ENCODE measurements at regions not wholly inside any gene's neighbourhood (a gene's known extent, or its start where the extent isn't known, plus 50 kb on each side); places are given as distances from the start of the nearest gene placed in this dataset.

GRCh38 chr6:122524056-122524455 is 52.4 kb upstream of the SERINC1 start:
- no peak for DNase-seq (ENCODE audit: low read depth in 4 of 4, low spot score in 1 of 4)

- peak; percentile 7 to 48 (median 30) for DNase-seq (ENCODE audit: low read depth in 4 of 4, low spot score in 1 of 4)
These were observed 58.9 kb upstream of the SERINC1 start for GRCh38 chr6:122530440-122531046.

GRCh38 chr6:122548281-122548680 is 61.9 kb upstream of the PKIB start:
- no peak for DNase-seq (ENCODE audit: low read depth in 4 of 4, low spot score in 1 of 4)

- no peak for DNase-seq (ENCODE audit: low read depth in 4 of 4, low spot score in 1 of 4)
These were observed 61.4 kb upstream of the PKIB start for GRCh38 chr6:122548820-122549219.

GRCh38 chr6:122553697-122554096 is 56.5 kb upstream of the PKIB start:
- no peak for DNase-seq (ENCODE audit: low read depth in 4 of 4, low spot score in 1 of 4)

GRCh38 chr6:122555561-122555960 is 54.6 kb upstream of the PKIB start:
- no peak for DNase-seq (ENCODE audit: low read depth in 4 of 4, low spot score in 1 of 4)

GRCh38 chr6:122558080-122558479 is 52.1 kb upstream of the PKIB start:
- DNase-seq (ENCODE audit: low read depth in 4 of 4, low spot score in 1 of 4) = no peak

Measured in stimulated activated CD4-positive, alpha-beta T cell treated with anti-CD3 and anti-CD28 coated beads, Interleukin-1b, Interleukin-23, amount 100 ng/mL, for 24 hours (primary cell).